COR-L47 (cell line): ENCODE measurements at regions not wholly inside any gene's neighbourhood (a gene's known extent, or its start where the extent isn't known, plus 50 kb on each side); places are given as distances from the start of the nearest gene placed in this dataset.

Experiments
- DNase-seq: peaks from one replicate; lab custom pipeline; 2025; lab: John Stamatoyannopoulos, UW

- DNase-seq = no peak
These were observed 91.5 kb upstream of the TUT7 start for GRCh38 chr9:86445671-86446070.

- DNase-seq = no peak
These were observed 89.8 kb upstream of the TUT7 start for GRCh38 chr9:86443992-86444391.

GRCh38 chr9:86434039-86434726 is 80.0 kb upstream of the TUT7 start:
- DNase-seq = peak; percentile 13

GRCh38 chr9:86424251-86424891 is 70.2 kb upstream of the TUT7 start:
- no peak for DNase-seq

GRCh38 chr9:86413971-86414880 is 60.0 kb upstream of the TUT7 start:
- no peak for DNase-seq

- no peak for DNase-seq
These were observed 56.1 kb upstream of the TUT7 start for GRCh38 chr9:86410281-86410680.

- DNase-seq = no peak
These were observed 53.9 kb upstream of the TUT7 start for GRCh38 chr9:86408121-86408520.

- no peak for DNase-seq
These were observed 52.8 kb upstream of the TUT7 start for GRCh38 chr9:86407022-86407421.

- no peak for DNase-seq
These were observed 52.2 kb upstream of the TUT7 start for GRCh38 chr9:86406366-86406765.

- DNase-seq = no peak
These were observed 51.7 kb upstream of the TUT7 start for GRCh38 chr9:86405926-86406325.

GRCh38 chr9:86405086-86405491 is 50.9 kb upstream of the TUT7 start:
- no peak for DNase-seq
